Osteoblast (primary cell): ENCODE measurements at regions not wholly inside any gene's neighbourhood (a gene's known extent, or its start where the extent isn't known, plus 50 kb on each side); places are given as distances from the start of the nearest gene placed in this dataset.
A peak's percentile ranks its signal among the peaks of the same experiment; 100 is the strongest.

Experiments
- DNase-seq: peaks from one replicate; pipeline ENCODE4 v3.0.0; 2011; ENCODE audit warnings: low spot score, mixed read lengths; ENCODE audit not compliant: insufficient read length; ENCODE audit errors: missing footprints
- H2AFZ ChIP-seq: 2 replicates; pipeline ENCODE4 v1.6.0; 2011; ENCODE audit warnings: mild to moderate bottlenecking, low read length
- H3K27ac ChIP-seq: 2 replicates; pipeline ENCODE4 v1.5.1; 2011; ENCODE audit warnings: mild to moderate bottlenecking, low read depth, low read length, moderate library complexity
- H3K27me3 ChIP-seq: 2 replicates; pipeline ENCODE4 v1.6.0; 2012; ENCODE audit warnings: mild to moderate bottlenecking, control low read depth, inconsistent platforms, low read length, moderate library complexity; ENCODE audit not compliant: insufficient read depth
- H3K36me3 ChIP-seq: 2 replicates; pipeline ENCODE4 v1.5.1; 2011; ENCODE audit warnings: mild to moderate bottlenecking, low read length, control low read depth, moderate library complexity; ENCODE audit not compliant: insufficient read depth
- H3K4me1 ChIP-seq: 2 replicates; pipeline ENCODE4 v1.5.1; 2011; ENCODE audit warnings: mild to moderate bottlenecking, low read length, control low read depth, moderate library complexity; ENCODE audit not compliant: insufficient read depth
- H3K4me2 ChIP-seq: 2 replicates; pipeline ENCODE4 v1.6.0; 2011; ENCODE audit warnings: mild to moderate bottlenecking, low read length; ENCODE audit not compliant: insufficient read depth
- H3K4me3 ChIP-seq: fragments of 200-600 bp; sonication (generic); 3 replicates; pipeline ENCODE4 v1.5.1; 2012; ENCODE audit warnings: mild to moderate bottlenecking, low read length, inconsistent platforms; ENCODE audit not compliant: insufficient read depth
- H3K79me2 ChIP-seq: 2 replicates; pipeline ENCODE4 v1.6.0; 2012; ENCODE audit warnings: mild to moderate bottlenecking, low read length, control low read depth, inconsistent platforms; ENCODE audit not compliant: insufficient read depth
- H3K9me3 ChIP-seq: 2 replicates; pipeline ENCODE4 v1.5.1; 2011; ENCODE audit warnings: low read depth, low read length, control low read depth
- H4K20me1 ChIP-seq: 2 replicates; pipeline ENCODE4 v1.6.0; 2012; ENCODE audit warnings: mild to moderate bottlenecking, low read length, control low read depth; ENCODE audit not compliant: insufficient read depth
- TF ChIP-seq, protein P1 (sequence below): IDR thresholded peaks from 2 replicates; pipeline ENCODE4 v1.5.1; 2011; ENCODE audit warnings: mild to moderate bottlenecking, low read depth, low read length, moderate library complexity; ENCODE audit errors: extremely low read depth

DNA sequence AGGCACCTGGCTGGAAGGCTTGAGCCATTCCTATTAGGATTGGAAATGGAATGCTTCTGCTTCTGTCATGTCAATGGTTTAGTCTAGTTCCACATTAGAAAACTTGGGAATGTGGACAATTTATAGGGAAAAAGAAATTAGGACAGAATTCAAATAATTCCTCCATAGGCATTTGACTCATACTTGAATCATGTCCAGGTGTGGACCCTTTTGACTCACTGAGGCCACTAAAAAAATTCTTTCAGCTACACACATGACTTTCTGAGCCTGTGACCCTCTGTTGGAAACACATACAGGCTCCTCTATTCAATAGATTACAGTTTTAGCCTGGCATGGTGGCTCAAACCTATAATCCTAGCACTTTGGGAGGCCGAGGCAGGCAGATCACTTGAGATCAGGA, 100.5 kb downstream of the RASSF10 start:
- no peak overlapping the region for H2AFZ ChIP-seq
- no peaks in the 10 kb centered on the region for H3K79me2 ChIP-seq
- H3K36me3 ChIP-seq, result no peaks in the 10 kb centered on the region
- H3K27me3 ChIP-seq, result no peaks in the 10 kb centered on the region
- no peaks in the 10 kb centered on the region for H3K9me3 ChIP-seq
- TF ChIP-seq, protein P1, sequence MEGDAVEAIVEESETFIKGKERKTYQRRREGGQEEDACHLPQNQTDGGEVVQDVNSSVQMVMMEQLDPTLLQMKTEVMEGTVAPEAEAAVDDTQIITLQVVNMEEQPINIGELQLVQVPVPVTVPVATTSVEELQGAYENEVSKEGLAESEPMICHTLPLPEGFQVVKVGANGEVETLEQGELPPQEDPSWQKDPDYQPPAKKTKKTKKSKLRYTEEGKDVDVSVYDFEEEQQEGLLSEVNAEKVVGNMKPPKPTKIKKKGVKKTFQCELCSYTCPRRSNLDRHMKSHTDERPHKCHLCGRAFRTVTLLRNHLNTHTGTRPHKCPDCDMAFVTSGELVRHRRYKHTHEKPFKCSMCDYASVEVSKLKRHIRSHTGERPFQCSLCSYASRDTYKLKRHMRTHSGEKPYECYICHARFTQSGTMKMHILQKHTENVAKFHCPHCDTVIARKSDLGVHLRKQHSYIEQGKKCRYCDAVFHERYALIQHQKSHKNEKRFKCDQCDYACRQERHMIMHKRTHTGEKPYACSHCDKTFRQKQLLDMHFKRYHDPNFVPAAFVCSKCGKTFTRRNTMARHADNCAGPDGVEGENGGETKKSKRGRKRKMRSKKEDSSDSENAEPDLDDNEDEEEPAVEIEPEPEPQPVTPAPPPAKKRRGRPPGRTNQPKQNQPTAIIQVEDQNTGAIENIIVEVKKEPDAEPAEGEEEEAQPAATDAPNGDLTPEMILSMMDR, result no peak
- no peak overlapping the region for H3K4me2 ChIP-seq
- no peaks in the 10 kb centered on the region for H4K20me1 ChIP-seq
- DNase-seq, result no peak
- no peak overlapping the region for H3K27ac ChIP-seq
- H3K4me1 ChIP-seq, result peaks cover 13% of the 10 kb centered on the region
- H3K4me3 ChIP-seq, result no peak overlapping the region

DNA sequence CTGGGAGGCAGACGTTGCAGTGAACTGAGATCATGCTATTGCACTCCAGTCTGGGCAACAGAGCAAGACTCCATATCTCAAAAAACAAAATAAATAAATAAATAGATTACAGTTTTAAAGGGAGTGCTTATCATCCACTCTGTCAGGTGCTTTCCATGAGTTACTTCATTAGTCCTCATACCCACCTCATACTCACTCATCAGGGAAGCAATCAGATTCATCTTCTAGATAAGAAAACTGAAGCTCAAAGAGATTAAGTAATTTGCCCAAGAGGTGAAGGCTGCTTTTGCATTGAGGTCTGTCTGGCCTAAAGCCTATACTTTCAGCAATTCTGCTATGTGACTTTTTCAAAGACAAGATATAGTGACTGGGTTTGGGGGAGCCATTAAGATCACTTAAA, 101.0 kb downstream of the RASSF10 start:
- H3K27ac ChIP-seq, result no peak overlapping the region
- TF ChIP-seq, protein P1, result no peak
- no peaks in the 10 kb centered on the region for H3K79me2 ChIP-seq
- no peak overlapping the region for H3K4me3 ChIP-seq
- H3K27me3 ChIP-seq, result no peaks in the 10 kb centered on the region
- no peaks in the 10 kb centered on the region for H3K9me3 ChIP-seq
- no peak for DNase-seq
- no peaks in the 10 kb centered on the region for H4K20me1 ChIP-seq
- no peak overlapping the region for H3K4me2 ChIP-seq
- peaks cover 13% of the 10 kb centered on the region for H3K4me1 ChIP-seq
- no peak overlapping the region for H2AFZ ChIP-seq
- H3K36me3 ChIP-seq, result no peaks in the 10 kb centered on the region

DNA sequence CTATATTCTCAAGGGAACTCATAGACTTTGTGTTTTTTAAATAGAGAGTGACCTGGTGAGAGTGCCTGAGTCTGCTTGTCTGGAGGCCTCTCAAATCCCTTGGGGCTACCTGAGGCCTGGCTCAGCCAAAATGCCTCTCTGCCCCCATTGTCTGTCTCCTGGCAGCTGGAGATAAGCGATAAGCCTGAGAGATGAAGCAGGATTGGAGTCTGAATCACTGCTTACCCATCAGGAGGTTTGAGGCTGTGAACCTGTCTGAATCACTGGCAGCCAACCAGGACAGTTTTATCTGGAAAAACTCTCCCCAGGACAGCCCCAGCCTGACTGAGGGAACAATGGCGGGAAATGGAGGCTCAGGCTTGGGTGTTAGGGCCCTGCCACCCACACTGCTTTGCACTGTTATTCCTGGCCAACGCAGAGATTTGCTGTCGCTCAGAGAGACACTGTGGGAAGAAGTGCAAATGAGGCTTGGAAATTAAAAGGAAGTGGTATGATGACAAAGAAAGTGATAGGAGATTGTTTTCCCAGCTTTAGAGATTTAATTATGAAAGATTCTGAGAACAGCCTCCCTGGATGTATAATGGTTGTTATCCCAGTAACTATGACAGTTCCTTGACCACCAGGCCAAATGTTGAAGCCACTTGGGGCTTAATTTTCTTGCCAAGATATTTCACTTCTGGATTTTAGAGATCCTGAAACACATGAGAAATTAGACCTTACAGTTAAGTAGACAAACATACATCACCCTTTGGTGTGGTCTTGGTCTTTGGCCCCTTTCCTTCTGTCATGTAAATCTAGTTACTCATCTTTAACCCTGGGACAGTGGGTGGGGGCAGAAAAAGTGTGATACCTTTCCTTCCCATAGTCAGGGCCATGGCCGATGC, 102.1 kb downstream of the RASSF10 start:
- Histone ChIP-seq H3K27me3 (no peaks in the 10 kb centered on the region), H3K79me2 (no peaks in the 10 kb centered on the region), H3K4me2 (peak overlapping the region; percentile 5), H3K27ac (peak overlapping the region; percentile 52), H3K9me3 (no peaks in the 10 kb centered on the region), H3K4me1 (peaks cover 16% of the 10 kb centered on the region), H3K36me3 (no peaks in the 10 kb centered on the region), H2AFZ (peak overlapping the region; percentile 44), H3K4me3 (no peak overlapping the region), H4K20me1 (no peaks in the 10 kb centered on the region)
- DNase-seq, result peak; percentile 50
- TF ChIP-seq, protein P1, result no peak

DNA sequence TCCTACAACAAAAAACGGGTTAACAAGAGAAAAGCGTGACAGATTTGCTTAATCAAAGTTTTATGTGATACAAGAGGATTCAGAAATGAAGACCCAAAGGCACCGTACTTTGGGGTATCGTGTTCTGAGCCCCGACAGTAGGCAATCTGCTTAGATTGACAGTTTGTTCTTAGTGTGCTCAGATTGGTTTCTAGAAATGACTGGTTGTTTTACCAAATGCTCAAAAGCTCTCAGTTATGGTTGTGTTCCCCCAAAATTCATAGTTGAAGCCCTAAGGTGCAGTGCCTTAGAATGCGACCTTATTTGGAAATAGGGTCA, 102.7 kb downstream of the RASSF10 start:
- Histone ChIP-seq H2AFZ (no peak overlapping the region), H3K27ac (peak overlapping the region; percentile 52), H3K4me2 (no peak overlapping the region), H3K4me1 (peaks cover 22% of the 10 kb centered on the region), H3K27me3 (no peaks in the 10 kb centered on the region), H4K20me1 (no peaks in the 10 kb centered on the region), H3K9me3 (no peaks in the 10 kb centered on the region), H3K4me3 (no peak overlapping the region), H3K79me2 (no peaks in the 10 kb centered on the region), H3K36me3 (no peaks in the 10 kb centered on the region)
- TF ChIP-seq, protein P1, result no peak
- DNase-seq, result no peak
